IPS DF 6.9 (cell line): ENCODE measurements at regions not wholly inside any gene's neighbourhood (a gene's known extent, or its start where the extent isn't known, plus 50 kb on each side); places are given as distances from the start of the nearest gene placed in this dataset.

ENCODE experiments used
- DNase-seq: peaks from one replicate; pipeline ENCODE4 v3.0.0-alpha.2; 2013; ENCODE audit warnings: low read depth, low spot score
- H3K27ac ChIP-seq: one replicate; pipeline ENCODE4 v1.5.1; 2013; ENCODE audit warnings: low read length, control low read depth
- H3K27me3 ChIP-seq: 2 replicates; pipeline ENCODE4 v1.6.1; 2013; ENCODE audit warnings: mild to moderate bottlenecking, low read length; ENCODE audit not compliant: control insufficient read depth, insufficient read depth
- H3K36me3 ChIP-seq: 2 replicates; pipeline ENCODE4 v1.6.1; 2013; ENCODE audit warnings: low read length; ENCODE audit not compliant: control insufficient read depth, insufficient read depth
- H3K4me1 ChIP-seq: 2 replicates; pipeline ENCODE4 v1.6.1; 2013; ENCODE audit warnings: low read length; ENCODE audit not compliant: control insufficient read depth, insufficient read depth
- H3K4me3 ChIP-seq: 2 replicates; pipeline ENCODE4 v1.5.1; 2013; ENCODE audit warnings: mild to moderate bottlenecking, low read length
- H3K9me3 ChIP-seq: 2 replicates; pipeline ENCODE4 v1.6.1; 2013; ENCODE audit warnings: low read length, inconsistent platforms; ENCODE audit not compliant: control insufficient read depth, insufficient read depth
- WGBS: extraction: QIAGEN DNeasy Blood & Tissue Kit; methylation state at CpG from one replicate; pipeline ENCODE4 v1.1.7; 2013; ENCODE audit warnings: mixed read lengths, missing lambda C conversion rate; ENCODE audit not compliant: insufficient read length, insufficient coverage; 5-methylcytosine and 5-hydroxymethylcytosine counted together

GRCh38 chr12:105835580-105836241 is 303.0 kb downstream of the NUAK1 start:
- Histone ChIP-seq H3K36me3 (no peaks in the 10 kb centered on the region), H3K4me3 (no peak overlapping the region), H3K27me3 (no peaks in the 10 kb centered on the region), H3K27ac (no peak overlapping the region), H3K9me3 (no peaks in the 10 kb centered on the region), H3K4me1 (no peaks in the 10 kb centered on the region)
- no CpG with 5 or more reads among the region's 4 CpGs for WGBS
- no peak for DNase-seq

- no peak overlapping the region for H3K27ac ChIP-seq
- H3K9me3 ChIP-seq = no peaks in the 10 kb centered on the region
- no peak overlapping the region for H3K4me3 ChIP-seq
- H3K36me3 ChIP-seq = no peaks in the 10 kb centered on the region
- H3K27me3 ChIP-seq = no peaks in the 10 kb centered on the region
- no peaks in the 10 kb centered on the region for H3K4me1 ChIP-seq
- no peak for DNase-seq
- WGBS = no CpG with 5 or more reads among the region's 2 CpGs
Measured at GRCh38 chr12:105836242-105836622, 302.5 kb downstream of the NUAK1 start.

- H3K27me3 ChIP-seq = no peaks in the 10 kb centered on the region
- no peaks in the 10 kb centered on the region for H3K4me1 ChIP-seq
- WGBS = no CpG with 5 or more reads among the region's 4 CpGs
- no peak overlapping the region for H3K4me3 ChIP-seq
- no peaks in the 10 kb centered on the region for H3K9me3 ChIP-seq
- no peak for DNase-seq
- H3K36me3 ChIP-seq = no peaks in the 10 kb centered on the region
- no peak overlapping the region for H3K27ac ChIP-seq
Measured at GRCh38 chr12:105839629-105840127, 299.1 kb downstream of the NUAK1 start.

GRCh38 chr12:105840384-105840783 is 298.4 kb downstream of the NUAK1 start:
- Histone ChIP-seq H3K4me3 (no peak overlapping the region), H3K27me3 (no peaks in the 10 kb centered on the region), H3K4me1 (no peaks in the 10 kb centered on the region), H3K36me3 (no peaks in the 10 kb centered on the region), H3K9me3 (no peaks in the 10 kb centered on the region), H3K27ac (no peak overlapping the region)
- no CpG with 5 or more reads among the region's 4 CpGs for WGBS
- no peak for DNase-seq

DNA sequence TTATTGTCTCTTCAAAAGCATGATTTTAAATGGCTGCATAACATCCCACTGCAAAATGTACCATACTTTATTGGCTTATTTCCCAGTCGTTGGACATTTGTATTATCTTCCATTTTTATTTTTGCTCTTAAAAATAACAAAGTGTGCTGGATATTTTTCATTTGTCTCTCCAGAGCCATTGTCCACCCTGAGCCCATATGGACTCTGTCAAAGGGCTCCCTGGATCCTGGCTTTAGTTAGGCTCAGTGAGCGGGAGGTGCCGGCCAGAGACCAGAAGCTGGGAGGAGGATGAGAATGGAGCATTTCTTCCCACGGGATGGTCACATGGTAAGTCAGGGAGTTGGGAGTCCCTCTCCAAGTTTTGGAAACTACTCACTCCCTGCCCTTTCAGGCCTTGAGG is 296.9 kb downstream of the NUAK1 start:
- no peak overlapping the region for H3K4me3 ChIP-seq
- H3K27me3 ChIP-seq = no peaks in the 10 kb centered on the region
- H3K36me3 ChIP-seq = no peaks in the 10 kb centered on the region
- DNase-seq = no peak
- no peaks in the 10 kb centered on the region for H3K4me1 ChIP-seq
- no peaks in the 10 kb centered on the region for H3K9me3 ChIP-seq
- WGBS = no CpG with 5 or more reads among the region's 4 CpGs
- no peak overlapping the region for H3K27ac ChIP-seq

GRCh38 chr12:105843561-105843960 is 295.2 kb downstream of the NUAK1 start:
- H3K27ac ChIP-seq = no peak overlapping the region
- no CpG with 5 or more reads among the region's 2 CpGs for WGBS
- H3K36me3 ChIP-seq = no peaks in the 10 kb centered on the region
- no peak overlapping the region for H3K4me3 ChIP-seq
- H3K4me1 ChIP-seq = no peaks in the 10 kb centered on the region
- DNase-seq = no peak
- H3K9me3 ChIP-seq = no peaks in the 10 kb centered on the region
- H3K27me3 ChIP-seq = no peaks in the 10 kb centered on the region

DNA sequence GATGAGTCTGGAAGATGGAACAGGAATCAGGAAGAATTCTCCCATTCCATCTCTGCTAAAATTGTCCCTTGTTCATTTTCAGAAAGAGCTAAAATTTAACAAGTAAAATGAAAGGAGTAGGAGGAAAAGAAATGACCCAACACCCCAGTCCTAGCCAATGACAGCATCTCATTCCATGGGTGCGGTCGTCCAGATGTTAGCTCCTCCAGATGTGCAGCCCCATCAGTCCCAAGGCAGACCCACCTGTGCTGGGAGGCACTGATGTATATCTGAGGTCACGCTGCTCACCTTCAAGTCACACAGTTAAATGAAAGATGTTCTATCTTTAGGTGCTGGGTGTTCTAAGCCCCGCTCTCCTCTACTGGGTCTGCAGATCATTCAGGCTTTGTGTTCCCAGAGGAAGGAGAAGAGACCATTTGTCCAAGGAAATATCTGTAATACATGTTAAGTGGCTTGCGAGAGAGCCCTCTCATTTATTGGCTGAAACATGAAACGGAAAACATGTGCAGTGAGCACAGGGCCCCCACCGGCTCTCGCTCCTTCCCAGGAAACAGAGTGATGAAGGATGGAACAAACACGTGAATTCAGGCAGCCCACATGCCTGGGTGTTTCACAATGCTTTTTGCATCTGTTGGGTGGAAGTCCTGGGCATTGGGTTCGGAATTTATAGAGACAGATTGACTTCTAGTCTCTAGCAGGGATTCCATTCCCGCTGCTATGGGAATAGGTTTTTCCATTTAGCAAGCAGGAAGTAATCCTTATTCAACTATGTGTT is 294.6 kb downstream of the NUAK1 start:
- no peak overlapping the region for H3K4me3 ChIP-seq
- no peak overlapping the region for H3K27ac ChIP-seq
- no peak for DNase-seq
- WGBS = no CpG with 5 or more reads among the region's 11 CpGs
- no peaks in the 10 kb centered on the region for H3K9me3 ChIP-seq
- no peaks in the 10 kb centered on the region for H3K36me3 ChIP-seq
- no peaks in the 10 kb centered on the region for H3K27me3 ChIP-seq
- no peaks in the 10 kb centered on the region for H3K4me1 ChIP-seq

DNA sequence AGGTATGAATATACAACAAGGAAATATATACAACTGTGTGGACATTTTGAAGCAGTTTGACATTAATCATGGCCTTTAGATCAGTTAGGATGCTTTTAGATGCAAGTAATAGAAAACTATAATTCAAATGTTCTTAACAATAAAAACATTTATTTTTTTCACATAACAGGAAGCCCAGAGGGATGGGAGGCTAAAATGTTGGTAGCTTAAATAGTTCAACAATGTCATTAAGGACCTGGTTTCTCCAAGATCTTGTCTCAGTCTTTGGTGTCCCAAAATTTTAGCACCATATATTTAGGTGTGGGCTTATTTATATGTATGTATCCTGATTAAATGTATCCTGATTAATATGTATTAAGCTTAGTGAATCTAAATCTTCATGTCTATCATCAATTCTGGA is 292.4 kb downstream of the NUAK1 start:
- Histone ChIP-seq H3K27ac (no peak overlapping the region), H3K9me3 (no peaks in the 10 kb centered on the region), H3K36me3 (no peaks in the 10 kb centered on the region), H3K27me3 (no peaks in the 10 kb centered on the region), H3K4me1 (no peaks in the 10 kb centered on the region), H3K4me3 (no peak overlapping the region)
- no peak for DNase-seq

DNA sequence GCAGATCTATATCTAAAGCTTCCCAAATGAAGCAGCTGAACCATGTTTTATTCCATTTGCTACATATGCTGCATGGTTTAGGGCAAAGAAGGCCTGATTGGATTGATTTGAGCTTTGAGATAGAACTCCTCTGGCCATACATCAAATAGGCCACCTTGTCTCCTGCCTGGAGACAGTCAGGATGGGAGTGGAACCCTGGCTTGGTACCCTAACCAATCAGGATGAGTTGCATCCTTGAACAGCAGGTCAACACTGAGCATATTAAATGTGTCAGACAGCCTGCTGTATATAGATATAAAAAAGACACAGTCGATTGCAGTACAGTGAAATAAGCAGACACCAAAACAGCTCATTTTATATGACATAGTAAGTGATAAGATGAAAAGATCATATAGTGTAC is 291.7 kb downstream of the NUAK1 start:
- no peaks in the 10 kb centered on the region for H3K36me3 ChIP-seq
- no peaks in the 10 kb centered on the region for H3K4me1 ChIP-seq
- no peak overlapping the region for H3K4me3 ChIP-seq
- H3K9me3 ChIP-seq = no peaks in the 10 kb centered on the region
- DNase-seq = no peak
- no peaks in the 10 kb centered on the region for H3K27me3 ChIP-seq
- H3K27ac ChIP-seq = no peak overlapping the region
- WGBS = no CpG with 5 or more reads among the region's 1 CpG

DNA sequence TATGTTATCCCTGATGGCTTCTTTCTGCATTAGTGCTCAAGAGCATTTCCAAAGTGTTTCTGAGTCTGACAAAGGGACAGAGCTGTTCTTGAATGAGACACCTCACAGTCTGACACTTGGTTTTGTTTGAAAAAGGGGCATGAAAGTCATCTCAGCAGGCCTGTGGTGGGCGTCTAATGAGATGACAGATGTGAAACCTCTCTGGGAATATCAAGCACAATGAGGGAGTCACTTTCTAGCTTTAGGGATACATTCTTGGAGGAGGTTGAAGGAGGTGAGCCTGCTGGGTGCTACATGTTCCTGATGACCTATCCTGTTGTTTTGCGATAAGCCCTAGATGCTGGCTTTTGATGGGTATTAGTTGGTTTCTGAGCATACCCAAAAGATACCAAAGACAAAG is 290.5 kb downstream of the NUAK1 start:
- H3K4me3 ChIP-seq = no peak overlapping the region
- WGBS = no CpG with 5 or more reads among the region's 2 CpGs
- DNase-seq = no peak

More for the DNA sequence above, 290.5 kb downstream of the NUAK1 start:
- H3K36me3 ChIP-seq = no peaks in the 10 kb centered on the region
- no peak overlapping the region for H3K27ac ChIP-seq
- no peaks in the 10 kb centered on the region for H3K9me3 ChIP-seq
- no peaks in the 10 kb centered on the region for H3K27me3 ChIP-seq
- no peaks in the 10 kb centered on the region for H3K4me1 ChIP-seq
